Stimulated activated CD4-positive, alpha-beta T cell treated with anti-CD3 and anti-CD28 coated beads, Interleukin-4, amount 100 ng/mL, for 24 hours (primary cell): ENCODE measurements at regions not wholly inside any gene's neighbourhood (a gene's known extent, or its start where the extent isn't known, plus 50 kb on each side); places are given as distances from the start of the nearest gene placed in this dataset.

Experiments used
- DNase-seq: peaks from one replicate; pipeline ENCODE4 v3.0.0-alpha.2; 2020

GRCh38 chr21:38556390-38556789 lies 58.1 kb upstream of the ERG start:
- DNase-seq = no peak

- no peak for DNase-seq
Measured at GRCh38 chr21:38561205-38561604, 62.9 kb upstream of the ERG start.

GRCh38 chr21:38561613-38562581 lies 63.6 kb upstream of the ERG start:
- DNase-seq = no peak

- DNase-seq = no peak
Measured at GRCh38 chr21:38567335-38567969, 69.2 kb upstream of the ERG start.

- DNase-seq = no peak
Measured at GRCh38 chr21:38567970-38568360, 69.7 kb upstream of the ERG start.

GRCh38 chr21:38569733-38570132 lies 71.5 kb upstream of the ERG start:
- DNase-seq = no peak

GRCh38 chr21:38570596-38570995 lies 72.3 kb upstream of the ERG start:
- DNase-seq = no peak

GRCh38 chr21:38574895-38575575 lies 76.8 kb upstream of the ERG start:
- no peak for DNase-seq

GRCh38 chr21:38577887-38578286 lies 79.6 kb upstream of the ERG start:
- no peak for DNase-seq

GRCh38 chr21:38590449-38591217 lies 92.4 kb upstream of the ERG start:
- no peak for DNase-seq

GRCh38 chr21:38591218-38591537 lies 92.9 kb upstream of the ERG start:
- DNase-seq = no peak

- DNase-seq = no peak
Measured at GRCh38 chr21:38596264-38597042, 98.2 kb upstream of the ERG start.

- no peak for DNase-seq
Measured at GRCh38 chr21:38597421-38597820, 99.1 kb upstream of the ERG start.

- no peak for DNase-seq
Measured at GRCh38 chr21:38598413-38598812, 100.1 kb upstream of the ERG start.

- DNase-seq = no peak
Measured at GRCh38 chr21:38599381-38599975, 101.2 kb upstream of the ERG start.

GRCh38 chr21:38600106-38600505 lies 101.8 kb upstream of the ERG start:
- no peak for DNase-seq

GRCh38 chr21:38605236-38605635 lies 107.0 kb upstream of the ERG start:
- DNase-seq = no peak

GRCh38 chr21:38609580-38609979 lies 111.3 kb upstream of the ERG start:
- DNase-seq = no peak

GRCh38 chr21:38610623-38611251 lies 112.5 kb upstream of the ERG start:
- no peak for DNase-seq

GRCh38 chr21:38611277-38611676 lies 113.0 kb upstream of the ERG start:
- DNase-seq = no peak

- no peak for DNase-seq
Measured at GRCh38 chr21:38613686-38614085, 115.4 kb upstream of the ERG start.
